GM21723 (cell line): ENCODE measurements at regions not wholly inside any gene's neighbourhood (a gene's known extent, or its start where the extent isn't known, plus 50 kb on each side); places are given as distances from the start of the nearest gene placed in this dataset.

Experiments
- ATAC-seq: cut with Tn5 transposase; IDR thresholded peaks from one replicate; pipeline ENCODE4 v1.9.1; 2021; ENCODE audit warnings: mild to moderate bottlenecking, moderate library complexity; ENCODE audit not compliant: unreplicated experiment

DNA sequence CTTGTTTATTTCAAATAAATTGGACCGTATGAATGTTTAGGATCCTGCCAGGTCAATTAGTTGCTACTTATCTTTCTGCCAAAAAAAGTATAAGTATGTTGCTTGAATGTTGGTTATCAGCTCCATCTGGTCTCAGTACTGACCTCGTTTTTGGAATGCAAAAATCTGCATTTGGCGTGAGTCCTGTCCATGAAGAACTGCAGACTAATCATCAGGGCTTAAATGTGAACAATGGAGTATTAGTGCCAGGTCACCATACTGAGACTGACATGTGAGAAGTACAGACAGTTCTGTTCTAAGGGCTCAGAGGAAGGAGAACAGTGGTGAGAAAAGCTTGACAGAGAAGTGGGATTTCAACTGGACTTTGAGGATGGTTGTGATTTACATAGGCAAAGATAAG, 393.1 kb upstream of the SLC14A2 start:
- no peak for ATAC-seq

DNA sequence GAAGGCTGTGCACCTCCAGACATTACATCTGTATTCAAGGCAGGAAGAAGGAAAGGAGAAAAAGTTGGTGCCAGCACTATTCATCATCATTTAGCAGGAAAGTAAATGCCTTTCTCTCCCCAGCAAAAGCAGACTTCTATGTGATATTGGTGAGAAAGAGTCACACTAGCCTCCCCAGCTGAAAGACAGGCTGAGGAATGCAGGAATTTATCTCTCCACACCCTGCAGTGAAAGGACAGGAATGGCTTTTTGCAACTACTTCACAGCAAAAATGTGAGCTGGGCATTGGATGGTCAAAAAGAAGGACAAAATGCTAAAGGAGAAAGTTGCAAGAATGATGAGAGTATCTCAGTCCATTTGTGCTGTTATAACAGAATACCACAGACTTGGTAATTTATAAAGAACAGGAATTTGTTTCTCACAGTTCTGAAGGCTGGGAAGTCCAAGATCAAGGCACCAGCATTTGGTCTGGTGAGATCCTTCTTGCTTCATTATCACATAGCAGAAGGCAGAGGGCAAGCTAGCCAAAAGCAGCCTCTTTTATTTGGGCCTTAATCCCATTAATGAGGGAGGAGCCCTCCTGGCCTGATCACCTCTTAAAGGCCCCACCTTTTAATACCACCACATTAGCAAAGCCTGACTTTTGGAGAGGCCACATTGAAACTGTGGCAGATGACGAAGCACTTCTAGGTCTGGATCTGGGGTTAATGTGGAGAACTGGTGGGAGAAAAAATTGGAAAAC, 388.1 kb upstream of the SLC14A2 start:
- ATAC-seq = no peak

DNA sequence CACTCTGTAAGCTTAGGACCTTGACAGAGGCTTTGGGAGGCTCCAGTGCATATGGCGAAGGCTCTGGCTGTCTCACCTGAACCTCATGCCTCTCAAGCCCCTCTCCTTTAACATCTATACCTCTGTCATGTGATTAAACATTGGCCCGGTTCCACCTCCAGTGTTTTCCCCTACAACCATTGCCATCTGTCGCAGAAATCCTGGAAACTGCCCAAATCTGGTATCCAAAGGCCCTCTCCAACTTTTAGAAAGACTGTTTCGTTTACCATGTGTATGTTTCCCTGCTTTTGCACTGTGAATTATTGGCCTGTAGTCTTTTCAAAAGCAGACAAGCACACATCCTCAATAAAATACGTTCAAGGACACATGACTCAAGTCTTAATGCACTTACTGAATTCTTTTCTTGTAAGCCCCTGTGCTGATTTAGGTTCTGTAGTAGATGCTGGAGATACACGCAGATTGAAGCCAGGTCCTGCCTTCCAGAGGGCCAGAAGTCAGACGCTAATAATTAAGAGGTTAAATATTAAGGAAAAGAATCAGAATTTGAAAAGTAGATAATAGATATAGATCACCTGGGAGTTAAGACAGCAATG, 386.4 kb upstream of the SLC14A2 start:
- ATAC-seq = no peak

DNA sequence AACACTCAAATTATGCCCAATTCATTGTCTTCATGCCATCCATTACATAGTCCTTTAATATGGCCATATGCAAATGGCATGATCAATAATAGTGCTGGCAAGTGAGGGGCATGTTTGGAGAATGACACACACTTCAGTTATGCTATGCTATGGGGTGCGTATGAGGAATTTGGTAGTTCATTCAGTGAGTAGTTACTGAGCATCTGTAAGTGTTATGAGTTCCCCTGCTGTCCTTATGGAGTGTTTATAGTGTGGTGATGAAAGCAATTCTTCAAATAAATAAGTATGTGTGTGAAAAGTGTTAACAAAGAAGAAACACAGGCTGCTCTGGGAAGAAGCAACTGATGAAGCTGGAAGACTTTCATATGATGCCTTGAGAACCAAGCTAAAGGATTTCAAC, 383.7 kb upstream of the SLC14A2 start:
- no peak for ATAC-seq

DNA sequence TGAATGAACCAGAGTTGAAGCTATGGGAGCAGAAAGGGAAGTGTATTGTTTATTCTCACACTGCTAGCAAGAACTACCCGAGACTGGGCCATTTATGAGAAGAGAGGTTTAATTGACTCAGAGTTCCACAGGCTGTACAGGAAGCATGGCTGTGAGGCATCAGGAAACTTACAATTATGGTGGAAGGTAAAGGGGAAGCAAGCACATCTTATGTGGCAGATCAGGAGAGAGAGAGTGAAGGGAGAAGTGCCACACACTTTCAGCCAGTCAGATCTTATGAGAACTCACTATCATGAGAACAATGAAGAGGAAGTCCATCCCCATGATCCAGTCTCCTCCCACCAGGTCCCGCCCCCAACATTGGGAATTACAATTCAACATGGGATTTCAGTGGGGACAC, 383.2 kb upstream of the SLC14A2 start:
- ATAC-seq = no peak

DNA sequence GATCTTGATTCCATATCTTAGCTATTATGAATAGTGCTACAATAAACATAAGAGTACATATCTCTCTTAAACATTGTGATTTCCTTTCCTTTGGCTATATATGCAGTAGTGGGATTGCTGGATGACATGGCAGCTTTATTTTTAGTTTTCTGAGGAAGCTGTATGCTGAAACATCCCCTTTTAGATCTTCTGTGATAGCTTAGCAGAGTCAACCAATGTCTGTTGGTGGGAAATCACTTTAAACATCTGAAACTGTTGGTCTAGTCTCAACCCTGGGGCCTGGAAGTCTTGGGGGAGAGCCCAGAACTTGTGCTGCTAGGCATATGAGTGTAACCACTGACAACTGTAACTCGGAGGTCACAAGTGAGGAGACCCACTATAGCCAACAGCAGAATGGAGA, 378.6 kb upstream of the SLC14A2 start:
- no peak for ATAC-seq

DNA sequence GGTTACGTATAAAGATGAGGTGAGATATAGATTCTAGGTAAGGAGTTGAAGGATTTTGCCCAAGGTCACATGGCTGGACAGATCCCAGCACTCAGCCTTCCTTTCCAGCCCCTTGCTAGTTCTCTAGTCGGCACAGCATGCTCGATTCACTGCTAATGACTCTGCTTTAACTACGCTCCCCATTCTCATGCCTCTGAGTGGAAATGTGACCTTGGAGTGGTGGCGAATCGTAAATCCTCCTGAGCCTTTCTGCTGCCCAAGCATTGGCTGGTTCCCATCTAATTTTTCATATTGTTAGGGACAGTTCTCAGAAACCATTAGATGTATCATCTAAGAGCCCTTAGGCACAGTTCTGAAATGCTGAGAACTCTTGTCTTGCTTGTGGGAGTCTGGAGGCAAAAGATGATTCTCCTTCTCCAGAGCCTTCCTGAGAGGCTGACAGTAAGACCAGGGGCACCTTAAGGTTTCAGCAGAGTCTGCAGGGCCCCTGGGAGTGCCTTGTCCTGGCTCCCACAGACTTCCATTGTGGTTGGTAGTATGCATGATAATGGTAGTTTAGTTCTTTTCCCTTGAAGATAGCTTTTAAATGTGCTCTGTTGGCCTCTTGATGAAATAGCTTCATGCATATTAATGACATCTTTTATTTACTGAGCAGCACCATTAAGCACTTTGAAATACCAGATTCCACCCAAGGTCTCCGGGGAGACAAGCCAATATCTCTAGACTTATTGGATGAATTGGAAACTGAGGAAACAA, 377.8 kb upstream of the SLC14A2 start:
- ATAC-seq = no peak

DNA sequence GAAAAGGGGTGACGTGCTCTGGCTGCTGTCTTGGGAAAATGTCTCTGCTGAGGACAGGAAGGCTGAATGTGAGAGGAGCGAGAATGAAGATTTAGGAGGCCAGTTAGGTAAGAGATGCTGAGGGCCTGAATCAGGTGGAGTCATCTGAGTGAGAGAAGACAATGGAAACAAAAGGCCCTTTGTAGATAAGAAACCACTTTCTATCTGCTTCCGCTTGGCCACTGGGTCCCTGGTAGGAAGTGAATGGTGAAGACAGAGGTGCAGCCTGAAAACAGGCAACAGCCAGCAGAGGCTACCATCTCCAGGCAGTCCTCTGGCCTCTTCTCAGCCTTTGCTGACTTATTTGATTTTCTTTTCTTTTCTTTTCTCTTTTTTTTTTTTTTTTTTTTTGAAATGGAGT, 374.0 kb upstream of the SLC14A2 start:
- ATAC-seq = no peak

DNA sequence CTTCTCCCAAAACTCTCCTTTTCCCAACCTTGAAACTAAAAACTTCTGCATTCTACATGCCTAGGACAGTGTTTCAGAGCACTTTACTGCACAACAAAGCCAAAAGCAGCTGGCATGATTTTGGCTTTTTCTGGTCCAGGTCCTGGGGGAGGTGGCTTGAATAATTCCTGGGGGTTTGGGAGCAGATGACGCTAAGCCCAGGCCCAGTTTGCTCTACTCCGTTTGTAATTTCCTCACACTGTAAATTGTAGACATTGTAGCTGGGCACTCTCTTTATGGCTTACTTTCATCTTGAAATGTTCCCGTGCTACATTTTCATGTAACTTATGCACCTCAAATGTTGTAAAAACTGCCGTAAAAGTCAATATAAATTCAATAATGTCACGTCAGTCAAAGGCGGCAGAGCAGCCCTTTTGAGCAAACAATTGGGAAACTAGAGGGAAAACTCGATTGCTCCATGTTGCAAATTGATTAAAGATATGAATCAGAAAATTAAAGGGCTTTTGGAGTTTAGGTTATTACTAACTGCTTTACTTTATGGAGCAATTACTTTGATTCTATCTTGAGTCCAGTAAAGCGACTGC, 373.2 kb upstream of the SLC14A2 start:
- no peak for ATAC-seq

DNA sequence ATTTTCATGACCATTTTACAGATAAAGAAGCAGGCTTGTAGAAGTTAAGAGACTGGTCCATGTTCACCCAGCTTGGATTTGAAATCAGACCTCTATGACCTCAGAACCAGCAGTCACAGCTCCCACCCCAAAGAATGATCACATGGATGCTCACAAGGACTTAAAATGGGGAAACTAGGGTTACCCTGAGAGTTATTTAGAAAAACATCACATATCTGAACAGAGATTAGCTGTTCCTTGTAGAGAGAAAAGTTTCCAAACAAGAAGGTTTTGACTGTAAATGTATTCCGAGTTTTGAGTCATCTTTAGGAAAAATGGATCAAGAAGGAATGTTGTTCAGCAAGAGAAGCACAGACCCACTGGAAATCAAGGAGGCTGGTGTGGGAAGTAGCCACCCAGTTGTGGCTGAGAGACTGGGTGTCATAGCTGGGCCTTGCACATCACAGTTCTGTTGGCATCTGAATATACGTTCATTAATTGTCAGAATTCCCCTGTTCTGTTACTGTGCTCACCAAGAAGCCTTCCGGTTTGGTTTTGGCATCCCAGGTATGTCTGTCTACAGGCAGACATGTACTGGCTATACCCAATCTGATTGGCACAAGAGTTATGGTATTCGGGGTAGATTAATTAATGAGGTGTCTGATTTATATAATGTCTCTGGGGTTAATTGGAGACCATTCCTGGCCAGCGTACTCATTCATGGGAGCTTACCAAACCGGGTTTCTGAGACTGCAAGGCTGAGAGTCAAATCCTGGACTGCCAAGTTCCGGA, 371.8 kb upstream of the SLC14A2 start:
- ATAC-seq = no peak

DNA sequence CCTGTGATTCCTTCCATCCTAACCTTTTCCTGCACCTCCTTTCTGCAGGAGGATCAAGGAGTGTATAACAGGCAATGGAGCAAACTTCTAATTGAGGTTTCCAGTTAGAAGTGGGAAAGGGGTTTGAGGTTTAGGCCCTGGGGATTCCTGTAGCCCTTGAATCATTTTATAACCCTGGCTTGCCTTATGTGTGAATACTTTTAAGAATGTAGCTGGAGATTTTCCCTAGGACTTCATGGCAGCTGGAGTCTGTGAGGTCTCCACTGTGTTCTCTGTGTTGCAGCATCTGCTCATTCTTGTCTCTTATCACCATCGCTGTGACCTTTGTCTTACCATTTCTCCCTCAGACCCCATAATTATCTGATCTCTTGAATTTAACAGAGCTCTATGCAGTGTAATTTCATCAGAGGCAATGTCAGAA, 370.2 kb upstream of the SLC14A2 start:
- no peak for ATAC-seq

DNA sequence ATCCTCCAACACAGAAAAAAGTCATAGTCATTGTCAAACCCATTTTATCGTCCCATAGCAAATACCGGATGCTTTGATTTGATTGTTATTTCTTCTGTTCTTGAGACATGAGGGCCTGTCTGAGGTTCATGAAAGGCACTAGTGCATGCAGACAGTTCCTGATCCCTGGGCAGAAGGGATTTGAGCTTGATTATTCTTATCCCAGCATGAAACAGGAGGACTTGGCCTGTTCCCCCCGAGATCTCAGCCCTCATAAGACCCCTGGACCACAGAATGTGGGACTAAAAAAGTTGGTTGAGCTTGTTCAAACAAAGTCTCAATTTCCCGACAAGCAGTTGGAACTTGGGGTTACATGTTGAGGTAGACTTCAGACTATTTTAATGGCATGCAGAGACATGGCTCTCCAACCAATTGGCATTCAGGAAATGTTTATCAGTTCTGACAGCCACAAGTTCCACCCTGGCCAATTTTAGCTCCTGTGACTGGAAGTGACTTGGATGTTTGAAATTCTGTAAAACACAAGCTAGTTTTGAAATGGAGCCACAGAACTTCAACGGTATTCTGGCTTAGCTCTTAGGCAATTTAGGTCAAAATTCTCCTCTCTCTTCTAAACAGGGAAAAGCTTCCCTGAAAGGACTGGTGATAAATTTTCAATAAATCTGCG, 366.9 kb upstream of the SLC14A2 start:
- ATAC-seq = no peak

DNA sequence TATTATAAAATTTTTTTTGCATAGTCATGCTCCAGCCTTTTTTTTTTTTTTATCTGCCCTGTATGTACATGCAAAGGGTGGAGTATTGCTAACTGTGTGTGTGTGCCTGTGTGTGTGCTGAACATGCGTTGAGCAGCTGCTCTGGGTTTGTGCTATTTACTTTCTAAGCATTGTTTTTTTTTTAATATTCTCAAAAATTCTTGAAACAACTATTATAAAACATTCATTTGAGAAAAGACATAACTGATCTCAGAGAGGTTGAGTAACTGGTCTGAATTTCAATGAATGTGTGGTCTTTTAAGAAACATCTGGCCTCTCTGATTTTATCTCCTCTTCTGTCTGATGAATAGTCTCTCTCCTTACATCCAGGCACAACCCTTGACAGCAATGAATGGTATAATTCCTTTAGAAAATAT, 366.0 kb upstream of the SLC14A2 start:
- no peak for ATAC-seq

DNA sequence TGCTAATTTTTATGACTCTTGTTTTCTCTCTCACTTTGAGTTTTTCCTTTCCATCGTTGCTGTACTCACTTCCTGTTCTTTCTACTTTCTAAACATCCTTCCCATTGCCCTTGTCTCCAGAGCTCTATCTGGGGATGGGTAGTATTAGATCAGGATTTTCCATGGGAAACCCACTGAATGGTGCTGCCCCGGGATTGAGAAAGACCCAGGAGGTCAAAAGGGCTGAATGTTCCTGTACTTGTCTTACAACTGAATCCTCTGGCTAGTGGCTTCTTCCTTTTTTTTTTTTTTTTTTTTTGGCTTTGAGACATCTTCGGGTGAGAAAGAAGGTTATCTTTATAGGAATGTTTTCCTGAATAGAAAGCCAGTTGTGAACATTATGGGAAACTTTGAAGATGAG, 364.8 kb upstream of the SLC14A2 start:
- no peak for ATAC-seq

DNA sequence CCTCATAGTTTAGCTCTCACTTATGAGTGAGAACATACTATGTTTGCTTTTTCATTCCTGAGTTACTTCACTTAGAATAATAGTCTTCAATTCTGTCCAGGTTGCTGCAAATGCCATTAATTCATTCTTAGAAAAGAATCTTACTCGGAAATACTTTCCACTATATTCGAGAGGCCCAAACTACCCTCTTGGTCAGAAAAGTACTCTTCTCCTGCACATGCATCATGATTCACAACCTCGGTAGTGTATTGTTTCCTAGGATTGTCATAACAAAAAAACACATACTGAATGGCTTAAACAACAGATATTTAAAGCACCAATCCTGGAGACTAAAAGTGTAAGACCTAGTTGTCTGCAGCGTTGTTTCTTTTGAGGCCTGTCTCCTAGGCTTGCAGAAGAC, 364.0 kb upstream of the SLC14A2 start:
- ATAC-seq = no peak

DNA sequence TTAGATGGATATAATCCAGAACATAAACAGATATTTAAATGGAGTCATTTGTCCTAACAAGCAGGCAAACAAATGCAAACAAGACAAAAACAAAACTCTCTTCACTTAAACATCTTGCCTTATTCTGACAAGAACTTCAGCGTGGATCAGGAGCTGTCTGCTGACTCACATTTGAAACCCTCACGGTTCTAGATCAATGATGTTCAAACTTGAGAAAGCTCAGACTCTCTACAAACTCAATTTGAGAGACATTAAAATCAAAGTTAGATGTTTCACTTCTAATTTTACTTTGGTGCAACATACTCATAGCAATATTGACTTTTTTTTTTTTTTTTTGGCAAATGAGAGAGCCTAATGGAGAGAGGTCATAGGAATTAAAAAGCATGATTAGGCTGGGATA, 362.8 kb upstream of the SLC14A2 start:
- ATAC-seq = no peak

DNA sequence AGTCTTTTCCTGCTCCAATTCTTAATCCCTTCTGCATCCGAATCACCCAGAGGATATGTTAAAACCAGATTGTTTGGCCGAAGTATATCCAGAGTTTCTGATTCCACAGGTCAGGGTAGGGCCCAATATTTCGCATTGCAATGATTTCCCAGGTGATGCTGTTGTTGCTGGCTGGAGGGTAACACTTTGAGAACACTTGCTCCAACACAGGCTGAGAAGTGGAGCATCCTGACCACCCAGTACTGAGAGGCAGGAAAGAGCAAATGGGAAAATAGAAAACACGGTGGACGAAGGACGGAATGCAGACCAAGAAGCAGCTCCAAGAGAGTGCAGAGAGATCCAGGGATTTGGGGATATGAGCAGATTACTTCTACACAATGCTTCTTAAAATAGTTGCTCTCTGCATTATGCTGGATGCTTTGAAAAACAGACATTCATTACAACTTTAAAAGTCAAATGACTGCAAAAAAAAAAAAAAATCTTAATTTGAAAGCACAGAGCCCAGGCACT, 362.2 kb upstream of the SLC14A2 start:
- ATAC-seq = no peak

DNA sequence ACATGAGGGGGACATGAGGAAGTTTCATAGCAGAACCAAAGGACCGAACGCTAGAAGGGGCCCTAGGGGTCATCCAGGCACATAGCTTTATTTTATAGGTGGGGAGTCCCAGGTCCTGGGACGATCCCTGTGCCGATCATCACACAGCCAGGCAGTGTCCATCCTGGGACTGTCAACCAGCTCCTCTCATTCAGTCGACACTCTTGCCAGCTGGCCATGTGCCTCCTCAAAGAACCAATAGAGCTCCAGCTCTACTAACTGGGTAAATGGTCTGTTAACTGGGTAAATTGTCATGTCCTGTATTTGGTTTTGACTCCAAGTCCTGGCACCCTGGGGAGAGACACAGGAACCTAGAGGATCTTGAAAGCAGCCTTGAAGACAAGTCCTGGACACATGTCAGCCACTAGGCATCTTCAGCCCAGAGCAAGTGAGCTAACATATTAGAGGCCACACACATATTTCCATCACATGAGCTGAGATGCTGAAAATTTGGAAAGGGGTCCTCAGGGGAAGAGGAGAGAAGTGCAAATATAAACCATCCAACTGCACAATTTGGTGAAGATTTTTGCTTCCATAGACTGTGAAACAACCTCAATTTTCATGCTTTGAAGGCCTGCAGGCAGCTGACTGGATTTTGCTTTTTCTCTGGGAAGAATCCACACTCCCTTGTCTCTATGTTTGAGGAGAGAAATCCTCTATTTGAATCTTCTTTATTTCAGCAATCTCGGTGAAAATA, 361.1 kb upstream of the SLC14A2 start:
- no peak for ATAC-seq

DNA sequence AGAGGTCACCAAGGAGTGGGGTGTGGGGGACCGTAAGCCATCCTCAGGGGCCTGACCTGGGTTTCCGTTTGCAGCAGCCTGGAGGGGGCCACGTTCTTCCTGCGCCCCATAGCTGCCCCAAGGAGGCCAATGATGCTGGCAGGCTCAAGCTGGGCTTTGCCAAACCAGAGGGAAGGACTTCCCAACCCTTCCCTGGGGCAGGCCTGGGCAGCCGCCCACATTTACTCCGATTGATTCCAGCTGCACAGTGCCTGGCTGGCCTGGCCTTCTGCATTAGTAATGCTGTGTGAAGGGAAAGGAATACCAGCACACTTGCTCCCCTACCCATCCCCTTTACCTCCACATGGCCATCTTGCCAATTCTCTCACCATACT, 360.6 kb upstream of the SLC14A2 start:
- ATAC-seq = no peak
